HG03460 (cell line): ENCODE measurements at regions not wholly inside any gene's neighbourhood (a gene's known extent, or its start where the extent isn't known, plus 50 kb on each side); places are given as distances from the start of the nearest gene placed in this dataset.
"Not testable (repeated sequence)": the region's sequence is repeated elsewhere in the genome, so short reads cannot be mapped to it uniquely, and the experiment has no call there.

Experiments used
- ATAC-seq: cut with Tn5 transposase; IDR thresholded peaks from one replicate; pipeline ENCODE4 v1.9.1; 2021; ENCODE audit not compliant: unreplicated experiment

- no peak for ATAC-seq
Observed at GRCh38 chr20:40010483-40010882, 678.6 kb downstream of the MAFB start.

- ATAC-seq = no peak
Observed at GRCh38 chr20:40009542-40009941, 679.5 kb downstream of the MAFB start.

GRCh38 chr20:40008177-40008576, 680.9 kb downstream of the MAFB start:
- ATAC-seq = no peak

GRCh38 chr20:40006168-40006860, 682.7 kb downstream of the MAFB start:
- ATAC-seq = no peak

GRCh38 chr20:40004092-40004491, 684.9 kb downstream of the MAFB start:
- ATAC-seq = not testable (repeated sequence)

- ATAC-seq = no peak
Observed at GRCh38 chr20:39993742-39994141, 695.3 kb downstream of the MAFB start.

- ATAC-seq = no peak
Observed at GRCh38 chr20:39990692-39991091, 698.3 kb downstream of the MAFB start.

GRCh38 chr20:39988991-39989390, 700.0 kb downstream of the MAFB start:
- ATAC-seq = no peak

GRCh38 chr20:39986173-39986904, 702.7 kb downstream of the MAFB start:
- ATAC-seq = no peak

- ATAC-seq = no peak
Observed at GRCh38 chr20:39985271-39985827, 703.7 kb downstream of the MAFB start.

- no peak for ATAC-seq
Observed at GRCh38 chr20:39983655-39984054, 705.4 kb downstream of the MAFB start.

- ATAC-seq = no peak
Observed at GRCh38 chr20:39983183-39983582, 705.9 kb downstream of the MAFB start.

- ATAC-seq = no peak
Observed at GRCh38 chr20:39974966-39975501, 714.0 kb downstream of the MAFB start.

GRCh38 chr20:39968495-39968894, 720.5 kb downstream of the MAFB start:
- ATAC-seq = no peak

GRCh38 chr20:39967806-39968205, 721.2 kb downstream of the MAFB start:
- no peak for ATAC-seq

GRCh38 chr20:39961637-39962244, 727.3 kb downstream of the MAFB start:
- no peak for ATAC-seq

- ATAC-seq = no peak
Observed at GRCh38 chr20:39960522-39961428, 728.3 kb downstream of the MAFB start.

GRCh38 chr20:39957911-39958310, 731.1 kb downstream of the MAFB start:
- ATAC-seq = not testable (repeated sequence)

- no peak for ATAC-seq
Observed at GRCh38 chr20:39954621-39955020, 734.4 kb downstream of the MAFB start.

GRCh38 chr20:39946931-39947330, 742.1 kb downstream of the MAFB start:
- no peak for ATAC-seq
